ENCODE measurements at regions not wholly inside any gene's neighbourhood (a gene's known extent, or its start where the extent isn't known, plus 50 kb on each side); places are given as distances from the start of the nearest gene placed in this dataset.

DNA sequence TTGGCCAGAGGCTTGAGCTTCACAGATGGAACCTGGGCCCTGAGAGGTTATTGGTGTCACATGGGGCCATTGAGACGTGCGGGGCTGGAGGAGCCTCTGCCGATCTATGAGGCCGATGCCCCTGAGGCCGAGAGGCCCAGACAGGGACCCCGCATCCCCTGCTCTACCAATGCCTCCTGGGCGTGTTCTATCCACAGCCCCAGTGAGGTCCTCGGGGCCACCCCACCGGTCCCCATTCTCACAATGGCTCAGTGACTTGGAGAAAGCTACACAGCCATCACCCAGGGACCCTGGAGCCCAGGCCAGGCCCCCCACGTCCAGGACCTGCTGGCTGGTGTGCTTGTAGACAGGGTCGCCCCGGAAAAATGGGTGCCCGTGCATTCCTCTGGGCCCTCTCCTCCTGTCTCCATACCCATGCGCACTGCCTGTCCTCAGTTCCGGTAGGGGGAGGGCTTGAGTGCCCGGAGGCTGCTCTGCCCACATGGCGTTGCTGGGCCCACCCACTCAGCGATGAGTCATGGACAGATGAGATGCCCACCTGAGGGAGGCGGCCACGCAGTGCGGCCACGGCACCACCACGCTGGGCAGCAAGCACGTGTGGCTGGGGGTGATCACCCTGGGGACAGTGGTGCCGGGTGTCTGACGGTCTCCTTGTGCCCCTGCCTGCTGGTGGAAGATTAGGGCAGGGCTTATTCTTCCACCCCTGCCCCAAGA lies 1224.7 kb downstream of the BRD1 start:
- DNase-seq = no peak

GRCh38 chr22:48600681-48601080 lies 1227.0 kb downstream of the BRD1 start:
- no peak for DNase-seq

DNA sequence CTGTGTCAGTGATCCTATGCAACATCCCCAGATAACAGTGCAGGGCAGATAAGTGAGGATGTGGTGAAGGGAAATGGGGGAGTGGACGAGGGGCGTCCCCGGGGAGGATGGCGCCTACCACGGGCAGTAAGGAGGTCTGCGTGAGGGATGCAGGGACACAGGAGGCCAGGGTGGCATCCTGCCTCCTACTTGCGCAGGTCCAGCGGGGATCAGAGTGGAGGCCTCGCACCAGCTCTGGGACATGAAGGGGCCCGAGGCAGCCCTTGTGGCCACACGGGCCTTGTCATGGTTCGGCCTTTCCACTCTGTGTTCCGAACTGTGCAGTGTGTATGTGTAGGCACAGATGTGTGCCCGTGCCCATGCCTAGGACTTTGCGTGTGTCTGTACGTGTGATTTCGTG lies 1227.5 kb downstream of the BRD1 start:
- no peak for DNase-seq

DNA sequence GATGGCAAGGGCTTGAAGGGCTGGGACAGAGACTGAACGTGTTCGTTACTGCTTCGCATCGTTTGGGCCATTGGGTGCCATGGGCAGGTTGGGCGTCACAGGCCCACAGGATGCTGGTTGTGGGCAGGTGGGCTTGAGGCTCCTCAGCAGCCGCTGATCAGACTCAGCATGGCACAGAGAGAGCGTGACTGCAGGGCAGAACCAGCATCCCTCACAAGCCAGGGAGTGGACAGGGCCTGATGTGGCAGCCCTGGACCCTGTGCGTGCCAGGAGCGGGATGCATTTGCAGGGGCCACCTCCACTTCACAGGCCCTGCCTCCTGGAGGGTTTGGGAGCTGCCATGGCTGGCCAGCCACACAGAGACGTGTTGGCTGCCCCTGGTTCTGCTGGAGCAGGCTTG lies 1228.3 kb downstream of the BRD1 start:
- DNase-seq = no peak

GRCh38 chr22:48596111-48596850 lies 1231.4 kb downstream of the BRD1 start:
- DNase-seq = no peak

DNA sequence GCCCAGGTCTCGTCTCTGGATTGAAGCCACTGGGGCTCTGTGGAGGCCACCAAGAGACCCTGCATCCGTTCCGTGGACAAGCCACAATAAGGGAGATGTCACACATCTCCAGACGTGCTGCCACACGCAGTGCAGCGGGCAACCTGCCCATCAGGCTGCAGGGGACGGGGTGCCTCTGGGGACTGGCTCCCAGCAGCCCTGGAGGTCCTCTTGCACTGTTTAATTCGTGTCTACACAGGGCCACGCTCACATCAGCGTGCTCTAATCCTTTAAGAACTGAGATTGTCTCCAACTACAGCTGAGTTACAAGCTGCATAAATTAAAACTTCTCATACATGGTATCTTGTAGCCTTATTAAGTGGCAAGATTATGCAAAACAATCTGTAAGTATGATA lies 1232.2 kb downstream of the BRD1 start:
- DNase-seq = no peak

DNA sequence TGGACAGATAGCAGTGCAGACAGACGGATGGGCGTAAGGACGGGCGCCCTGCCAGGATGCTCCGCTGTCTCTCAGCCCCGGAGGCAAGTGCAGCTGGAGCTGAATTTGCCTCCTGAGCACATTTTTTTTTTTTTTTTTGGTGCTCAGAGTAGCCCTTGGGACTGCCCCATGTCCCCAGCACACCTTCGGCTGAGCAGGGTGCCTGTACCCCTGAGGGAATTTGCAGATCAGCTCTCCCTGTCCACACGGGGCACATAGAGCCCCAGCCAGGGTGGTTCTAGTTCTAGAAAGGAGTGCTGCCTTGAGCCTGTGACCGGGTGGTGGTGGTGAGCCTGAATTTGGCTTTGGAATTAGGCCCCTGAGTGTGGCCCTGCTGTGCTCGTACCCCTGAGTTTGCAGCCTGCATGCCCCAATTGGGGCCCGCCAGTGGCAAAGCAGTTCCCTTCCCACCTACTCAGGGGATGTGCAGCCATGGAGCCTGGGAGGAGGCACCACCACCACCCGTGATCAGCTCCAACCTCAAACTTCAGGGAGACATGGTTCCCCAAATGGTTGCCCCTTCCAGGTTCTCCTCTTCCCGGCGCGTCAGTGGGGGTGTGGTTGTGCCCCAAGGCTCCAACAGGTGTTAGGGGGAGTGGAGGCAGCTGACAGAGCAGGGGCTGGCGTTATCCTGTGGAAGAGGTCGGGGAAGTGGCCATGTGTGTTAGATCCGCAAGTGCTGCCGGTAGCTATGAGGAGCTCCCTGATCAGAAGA lies 1232.7 kb downstream of the BRD1 start:
- no peak for DNase-seq

- no peak for DNase-seq
These were observed 1233.5 kb downstream of the BRD1 start for GRCh38 chr22:48594016-48594756.

GRCh38 chr22:48593551-48593950 lies 1234.1 kb downstream of the BRD1 start:
- no peak for DNase-seq

- no peak for DNase-seq
These were observed 1234.7 kb downstream of the BRD1 start for GRCh38 chr22:48592931-48593330.

DNA sequence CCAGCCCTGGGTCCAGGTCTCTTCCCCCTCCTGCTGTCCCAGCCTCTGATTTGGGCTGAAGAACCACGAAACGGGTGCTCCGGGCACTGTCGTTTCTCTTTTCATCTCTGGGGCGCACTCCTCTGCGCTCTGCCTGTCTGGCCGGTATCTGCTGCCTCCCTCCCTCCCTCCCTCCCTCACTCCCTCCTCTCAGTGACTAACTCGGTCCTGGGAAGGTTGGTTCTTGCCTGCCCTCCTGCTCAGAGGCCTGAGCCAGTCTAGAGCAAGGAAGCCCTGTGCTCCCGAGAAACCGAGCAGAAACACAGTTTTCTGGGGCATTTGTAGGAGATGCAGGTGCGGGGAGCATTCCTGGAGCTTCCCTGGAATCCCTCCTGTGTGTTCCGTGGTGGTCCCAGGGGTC lies 1235.2 kb downstream of the BRD1 start:
- DNase-seq = no peak

DNA sequence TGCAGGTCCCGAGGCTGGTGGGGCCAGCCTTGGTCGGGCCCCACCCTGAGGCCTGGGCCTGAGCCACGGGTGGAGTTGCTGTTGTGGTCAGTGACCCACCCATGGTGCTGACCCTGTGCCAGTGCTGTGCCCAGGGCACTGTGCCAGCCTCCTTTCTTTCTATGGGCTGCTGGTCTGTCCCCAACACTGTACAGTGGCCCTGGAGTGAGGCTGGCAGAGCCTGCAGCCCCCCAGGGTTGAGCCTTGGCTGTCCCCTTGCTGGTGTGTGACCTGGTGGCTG lies 1235.7 kb downstream of the BRD1 start:
- no peak for DNase-seq

- DNase-seq = no peak
These were observed 1236.2 kb downstream of the BRD1 start for GRCh38 chr22:48591286-48592065.

DNA sequence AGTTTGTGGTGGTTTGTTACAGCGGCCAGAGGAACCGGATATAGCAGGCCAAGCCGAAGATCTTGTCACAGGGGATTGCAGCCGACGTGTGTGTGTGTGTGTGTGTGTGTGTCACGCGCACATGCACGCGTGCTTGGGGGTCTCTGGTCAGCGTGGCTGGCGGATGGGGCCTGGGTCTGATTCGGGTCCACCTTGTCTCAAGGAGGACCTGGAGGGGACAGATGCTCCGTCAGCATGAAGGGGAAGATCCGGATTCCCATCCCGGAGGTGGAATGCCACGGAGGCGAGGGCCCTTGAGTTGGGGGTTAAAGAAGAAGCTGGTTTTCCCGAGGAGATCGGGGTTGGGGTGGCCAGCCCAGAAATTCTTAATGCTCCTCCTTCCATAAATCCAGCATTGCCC lies 1237.8 kb downstream of the BRD1 start:
- no peak for DNase-seq

DNA sequence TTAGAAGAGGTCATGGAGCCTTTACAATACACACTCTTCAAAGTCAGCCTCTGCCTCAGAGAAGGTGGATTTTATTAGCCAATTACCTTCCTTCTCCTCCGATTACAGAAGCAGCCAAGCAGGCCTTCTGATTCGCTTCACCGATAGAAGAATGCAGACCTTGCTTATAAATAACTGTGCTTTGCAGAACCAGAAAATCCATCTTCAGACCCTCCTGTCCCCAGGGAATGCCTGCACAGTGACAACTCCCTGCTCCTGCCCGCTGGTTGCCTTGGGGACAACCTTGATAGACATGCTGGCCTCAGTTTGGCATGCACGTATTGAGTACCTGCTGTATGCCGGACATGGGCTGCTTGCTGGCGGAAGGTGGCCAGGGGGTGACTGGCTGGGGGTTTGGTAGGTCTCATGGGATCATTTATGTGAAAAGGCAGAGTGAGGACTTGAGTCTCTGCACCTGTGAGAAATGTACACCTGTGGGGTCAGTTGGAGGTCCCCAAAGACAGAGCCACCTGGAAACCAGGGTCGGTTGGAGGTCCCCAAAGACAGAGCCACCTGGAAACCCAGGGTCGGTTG lies 1238.7 kb downstream of the BRD1 start:
- DNase-seq = no peak

GRCh38 chr22:48588151-48588877 lies 1239.4 kb downstream of the BRD1 start:
- no peak for DNase-seq

GRCh38 chr22:48587236-48587865 lies 1240.3 kb downstream of the BRD1 start:
- DNase-seq = no peak

DNA sequence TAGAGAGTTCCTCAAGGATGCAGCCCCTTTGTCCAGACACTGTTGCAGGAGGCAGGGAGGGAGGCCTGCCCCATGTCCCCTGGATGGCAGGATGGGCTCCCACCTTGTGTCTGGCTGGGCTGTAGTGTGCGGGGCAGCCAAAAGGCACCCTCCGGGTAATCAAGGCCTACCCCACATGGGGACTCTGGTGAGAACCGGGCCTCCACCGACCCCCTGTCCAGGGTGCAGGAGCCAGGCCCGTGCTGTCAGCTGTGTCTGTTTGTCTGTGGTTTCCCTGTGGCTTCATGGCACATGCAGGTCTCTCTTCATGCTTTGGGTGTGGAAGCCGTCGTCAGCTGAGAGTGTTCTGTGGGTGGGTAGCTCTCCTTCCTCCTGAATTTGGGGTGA lies 1240.9 kb downstream of the BRD1 start:
- no peak for DNase-seq

- DNase-seq = no peak
These were observed 1241.5 kb downstream of the BRD1 start for GRCh38 chr22:48585916-48586798.

DNA sequence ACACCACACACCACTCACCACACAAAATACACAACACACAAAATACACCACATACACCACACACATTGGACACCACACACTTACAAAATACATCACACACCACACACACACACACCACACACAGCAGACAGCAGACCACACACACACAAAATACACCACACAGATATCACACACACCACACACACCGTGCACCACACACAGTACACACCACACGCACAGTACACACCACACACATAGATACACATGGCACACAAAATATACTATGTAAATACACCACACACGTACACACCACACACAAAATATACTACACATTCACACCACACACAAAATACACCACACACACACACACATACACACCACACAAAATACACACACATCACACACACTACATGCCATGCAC lies 1243.5 kb downstream of the BRD1 start:
- no peak for DNase-seq

All from CD4-positive, alpha-beta T cell treated with Interleukin-17A for 4 hours (primary cell).